ENCODE measurements at regions not wholly inside any gene's neighbourhood (a gene's known extent, or its start where the extent isn't known, plus 50 kb on each side); places are given as distances from the start of the nearest gene placed in this dataset.

GRCh38 chr18:34959211-34959829 is 81.9 kb upstream of the MAPRE2 start:
- Mint-ChIP-seq H3K4me1 (ENCODE audit: unreplicated experiment) (peaks cover 2% of the 10 kb centered on the region), H3K27ac (ENCODE audit: unreplicated experiment) (no peak overlapping the region), H3K36me3 (ENCODE audit: low read depth, unreplicated experiment) (no peaks in the 10 kb centered on the region), H3K9me3 (ENCODE audit: unreplicated experiment) (no peaks in the 10 kb centered on the region), H3K27me3 (ENCODE audit: unreplicated experiment) (no peaks in the 10 kb centered on the region), H3K4me3 (ENCODE audit: unreplicated experiment) (no peak overlapping the region)
- no peak for DNase-seq (ENCODE audit: low spot score)
- no peak for TF ChIP-seq CTCF (IDR thresholded peaks at IDR 0.05; ENCODE audit: unreplicated experiment)

- Mint-ChIP-seq H3K4me3 (ENCODE audit: unreplicated experiment) (no peak overlapping the region), H3K27me3 (ENCODE audit: unreplicated experiment) (no peaks in the 10 kb centered on the region), H3K36me3 (ENCODE audit: low read depth, unreplicated experiment) (no peaks in the 10 kb centered on the region), H3K9me3 (ENCODE audit: unreplicated experiment) (no peaks in the 10 kb centered on the region), H3K27ac (ENCODE audit: unreplicated experiment) (no peak overlapping the region), H3K4me1 (ENCODE audit: unreplicated experiment) (peaks cover 2% of the 10 kb centered on the region)
- DNase-seq (ENCODE audit: low spot score), result no peak
- TF ChIP-seq CTCF (IDR thresholded peaks at IDR 0.05; ENCODE audit: unreplicated experiment), result no peak
Observed at GRCh38 chr18:34959989-34960388, 81.2 kb upstream of the MAPRE2 start.

GRCh38 chr18:34965108-34965507 is 76.1 kb upstream of the MAPRE2 start:
- Mint-ChIP-seq H3K4me3 (ENCODE audit: unreplicated experiment) (no peak overlapping the region), H3K27me3 (ENCODE audit: unreplicated experiment) (no peaks in the 10 kb centered on the region), H3K4me1 (ENCODE audit: unreplicated experiment) (no peaks in the 10 kb centered on the region), H3K36me3 (ENCODE audit: low read depth, unreplicated experiment) (no peaks in the 10 kb centered on the region), H3K27ac (ENCODE audit: unreplicated experiment) (no peak overlapping the region), H3K9me3 (ENCODE audit: unreplicated experiment) (no peaks in the 10 kb centered on the region)
- no peak for TF ChIP-seq CTCF (IDR thresholded peaks at IDR 0.05; ENCODE audit: unreplicated experiment)
- DNase-seq (ENCODE audit: low spot score), result no peak

- no peaks in the 10 kb centered on the region for H3K27me3 Mint-ChIP-seq (ENCODE audit: unreplicated experiment)
- H3K9me3 Mint-ChIP-seq (ENCODE audit: unreplicated experiment), result no peaks in the 10 kb centered on the region
- no peak for DNase-seq (ENCODE audit: low spot score)
- no peaks in the 10 kb centered on the region for H3K36me3 Mint-ChIP-seq (ENCODE audit: low read depth, unreplicated experiment)
- H3K27ac Mint-ChIP-seq (ENCODE audit: unreplicated experiment), result no peak overlapping the region
- no peaks in the 10 kb centered on the region for H3K4me1 Mint-ChIP-seq (ENCODE audit: unreplicated experiment)
- H3K4me3 Mint-ChIP-seq (ENCODE audit: unreplicated experiment), result no peak overlapping the region
- no peak for TF ChIP-seq CTCF (IDR thresholded peaks at IDR 0.05; ENCODE audit: unreplicated experiment)
Observed at GRCh38 chr18:34965566-34965965, 75.6 kb upstream of the MAPRE2 start.

- no peaks in the 10 kb centered on the region for H3K36me3 Mint-ChIP-seq (ENCODE audit: low read depth, unreplicated experiment)
- no peak overlapping the region for H3K27ac Mint-ChIP-seq (ENCODE audit: unreplicated experiment)
- no peak for TF ChIP-seq CTCF (IDR thresholded peaks at IDR 0.05; ENCODE audit: unreplicated experiment)
- DNase-seq (ENCODE audit: low spot score), result no peak
- no peak overlapping the region for H3K4me3 Mint-ChIP-seq (ENCODE audit: unreplicated experiment)
- no peaks in the 10 kb centered on the region for H3K9me3 Mint-ChIP-seq (ENCODE audit: unreplicated experiment)
- H3K4me1 Mint-ChIP-seq (ENCODE audit: unreplicated experiment), result no peaks in the 10 kb centered on the region
- no peaks in the 10 kb centered on the region for H3K27me3 Mint-ChIP-seq (ENCODE audit: unreplicated experiment)
Observed at GRCh38 chr18:34970106-34970505, 71.1 kb upstream of the MAPRE2 start.

All from endothelial cell (in vitro differentiated cells).